ENCODE measurements at regions not wholly inside any gene's neighbourhood (a gene's known extent, or its start where the extent isn't known, plus 50 kb on each side); places are given as distances from the start of the nearest gene placed in this dataset.

GRCh38 chr10:129344103-129344502 lies 122.9 kb upstream of the MGMT start:
- no peak overlapping the region for H3K27ac ChIP-seq
- intact Hi-C loops (cut with DNase I), result no loop called here
- H3K36me3 ChIP-seq, result no peaks in the 10 kb centered on the region
- DNase-seq, result no peak
- no peaks in the 10 kb centered on the region for H3K27me3 ChIP-seq
- TF ChIP-seq, protein P1, sequence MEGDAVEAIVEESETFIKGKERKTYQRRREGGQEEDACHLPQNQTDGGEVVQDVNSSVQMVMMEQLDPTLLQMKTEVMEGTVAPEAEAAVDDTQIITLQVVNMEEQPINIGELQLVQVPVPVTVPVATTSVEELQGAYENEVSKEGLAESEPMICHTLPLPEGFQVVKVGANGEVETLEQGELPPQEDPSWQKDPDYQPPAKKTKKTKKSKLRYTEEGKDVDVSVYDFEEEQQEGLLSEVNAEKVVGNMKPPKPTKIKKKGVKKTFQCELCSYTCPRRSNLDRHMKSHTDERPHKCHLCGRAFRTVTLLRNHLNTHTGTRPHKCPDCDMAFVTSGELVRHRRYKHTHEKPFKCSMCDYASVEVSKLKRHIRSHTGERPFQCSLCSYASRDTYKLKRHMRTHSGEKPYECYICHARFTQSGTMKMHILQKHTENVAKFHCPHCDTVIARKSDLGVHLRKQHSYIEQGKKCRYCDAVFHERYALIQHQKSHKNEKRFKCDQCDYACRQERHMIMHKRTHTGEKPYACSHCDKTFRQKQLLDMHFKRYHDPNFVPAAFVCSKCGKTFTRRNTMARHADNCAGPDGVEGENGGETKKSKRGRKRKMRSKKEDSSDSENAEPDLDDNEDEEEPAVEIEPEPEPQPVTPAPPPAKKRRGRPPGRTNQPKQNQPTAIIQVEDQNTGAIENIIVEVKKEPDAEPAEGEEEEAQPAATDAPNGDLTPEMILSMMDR (IDR thresholded peaks at IDR 0.05), result no peak
- 77 to 90% methylated on average over 6 to 14 of the region's 15 CpGs for WGBS, 2 donors
- H3K4me1 ChIP-seq, result no peaks in the 10 kb centered on the region
- no peaks in the 10 kb centered on the region for H3K9me3 ChIP-seq
- H3K4me3 ChIP-seq, result no peak overlapping the region

DNA sequence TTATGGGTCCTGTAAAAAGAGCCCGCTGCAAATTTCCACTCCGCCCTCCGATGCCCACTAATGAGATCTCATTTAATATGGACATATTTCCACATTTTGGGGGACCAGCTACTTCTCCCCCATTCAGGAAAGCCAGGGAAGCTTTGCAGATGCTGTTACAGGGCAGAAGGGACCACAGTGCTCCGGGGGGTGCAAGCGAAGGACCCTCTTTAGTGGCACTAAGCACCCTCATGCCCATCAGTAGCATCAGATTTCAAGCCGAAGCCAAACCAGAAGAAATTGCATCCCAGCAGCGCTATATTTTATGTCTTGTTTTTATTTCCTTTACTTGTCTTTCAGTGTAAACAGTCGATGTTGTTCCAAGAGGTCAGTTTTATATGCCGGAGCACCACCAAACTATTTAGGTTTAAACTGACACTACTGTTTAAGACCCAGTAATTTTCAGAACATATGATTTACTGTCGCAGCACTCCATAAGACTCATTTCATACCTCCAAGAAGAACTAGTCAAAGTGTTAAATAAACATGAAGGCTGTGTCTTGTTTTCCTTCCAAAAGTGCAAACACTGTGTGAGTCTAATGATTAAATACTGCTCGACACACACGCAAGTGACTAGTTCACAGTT lies 122.2 kb upstream of the MGMT start:
- DNase-seq, result no peak
- WGBS, 2 donors, result 76 to 77% methylated on average over 12 of the region's 12 CpGs
- Histone ChIP-seq H3K4me3 (no peak overlapping the region), H3K27ac (no peak overlapping the region), H3K27me3 (no peaks in the 10 kb centered on the region), H3K4me1 (no peaks in the 10 kb centered on the region), H3K9me3 (no peaks in the 10 kb centered on the region), H3K36me3 (no peaks in the 10 kb centered on the region)
- TF ChIP-seq, protein P1 (IDR thresholded peaks at IDR 0.05), result no peak
- TF ChIP-seq POLR2A (IDR thresholded peaks at IDR 0.05), result no peak
- intact Hi-C loops (cut with DNase I), result no loop called here

DNA sequence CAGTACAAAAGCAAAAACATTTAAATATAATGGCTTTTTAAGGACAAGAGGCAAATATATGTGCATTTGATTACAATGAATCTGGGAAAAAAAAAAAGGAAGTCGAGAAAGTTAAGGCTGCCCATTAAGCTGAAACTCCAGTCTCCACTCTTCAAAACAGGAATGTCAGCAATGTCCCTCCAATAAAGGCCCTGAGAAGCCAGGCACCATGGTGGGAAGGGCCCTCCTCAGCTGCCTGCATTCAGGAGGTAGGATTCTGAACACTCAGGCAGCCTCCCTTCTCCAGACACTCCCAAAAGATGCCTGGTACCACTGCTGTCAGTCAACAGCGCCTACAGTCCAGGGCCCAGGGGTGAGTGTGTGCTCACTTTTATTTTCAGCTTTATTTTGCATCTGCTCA lies 121.3 kb upstream of the MGMT start:
- TF ChIP-seq POLR2A (IDR thresholded peaks at IDR 0.05), result no peak
- TF ChIP-seq, protein P1 (IDR thresholded peaks at IDR 0.05), result no peak
- Histone ChIP-seq H3K4me1 (no peaks in the 10 kb centered on the region), H3K36me3 (no peaks in the 10 kb centered on the region), H3K27me3 (no peaks in the 10 kb centered on the region), H3K27ac (no peak overlapping the region), H3K9me3 (no peaks in the 10 kb centered on the region), H3K4me3 (no peak overlapping the region)
- intact Hi-C loops (cut with DNase I), result no loop called here
- 64 to 76% methylated on average over 2 of the region's 2 CpGs for WGBS, 2 donors
- DNase-seq, result no peak

DNA sequence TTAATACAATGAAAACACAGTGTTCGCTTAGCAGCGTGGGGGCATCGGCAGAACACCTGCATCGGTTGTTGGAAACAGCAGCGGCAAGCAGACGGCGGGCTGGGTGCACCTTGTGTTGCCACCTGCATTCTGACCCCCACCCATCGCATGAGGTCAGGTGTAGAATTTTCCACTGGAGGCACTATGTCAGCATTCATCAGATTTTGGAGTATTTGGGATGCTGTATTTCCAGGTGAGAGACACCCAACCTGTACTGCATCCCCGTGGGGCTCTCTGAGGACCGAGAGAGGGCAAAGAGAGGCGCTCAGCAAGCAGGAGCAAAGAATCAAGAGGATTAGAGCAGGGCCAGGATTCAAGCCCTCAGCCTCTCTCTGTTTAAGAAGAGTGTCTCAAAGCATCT lies 116.4 kb upstream of the MGMT start:
- no peak for TF ChIP-seq POLR2A (IDR thresholded peaks at IDR 0.05)
- TF ChIP-seq, protein P1 (IDR thresholded peaks at IDR 0.05), result no peak
- Histone ChIP-seq H3K9me3 (no peaks in the 10 kb centered on the region), H3K27ac (no peak overlapping the region), H3K36me3 (no peaks in the 10 kb centered on the region), H3K4me3 (no peak overlapping the region), H3K27me3 (no peaks in the 10 kb centered on the region), H3K4me1 (no peaks in the 10 kb centered on the region)
- intact Hi-C loops (cut with DNase I), result no loop called here
- no peak for DNase-seq
- WGBS, 2 donors, result 81% methylated on average over 11 of the region's 11 CpGs

DNA sequence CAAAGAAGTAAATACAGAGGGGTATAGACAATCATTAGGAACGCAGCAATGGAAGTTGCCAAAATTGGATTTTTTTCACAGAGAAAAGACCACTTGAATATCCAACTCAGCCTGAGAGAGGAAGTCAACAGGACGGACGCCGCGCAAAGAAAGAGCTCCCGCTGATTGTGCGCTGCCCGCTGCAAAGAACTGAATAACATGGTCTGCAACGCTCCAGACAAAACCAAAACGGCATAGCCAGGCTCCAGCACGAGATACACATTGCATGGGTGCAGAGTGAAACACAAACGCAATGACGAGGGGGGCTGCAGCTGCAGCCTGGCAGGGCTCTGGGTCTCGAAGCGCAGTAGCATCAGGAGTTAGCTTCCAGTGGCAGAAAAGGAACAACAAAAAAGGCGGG lies 113.9 kb upstream of the MGMT start:
- H3K4me3 ChIP-seq, result no peak overlapping the region
- WGBS, 2 donors, result 87 to 88% methylated on average over 15 to 16 of the region's 16 CpGs
- intact Hi-C loops (cut with DNase I), result no loop called here

More for the DNA sequence above, 113.9 kb upstream of the MGMT start:
- Histone ChIP-seq H3K4me1 (no peaks in the 10 kb centered on the region), H3K9me3 (peaks cover 0 to 9% (median 0%) of the 10 kb centered on the region in 3 donors), H3K36me3 (no peaks in the 10 kb centered on the region), H3K27ac (no peak overlapping the region), H3K27me3 (no peaks in the 10 kb centered on the region)
- no peak for DNase-seq
- TF ChIP-seq, protein P1 (IDR thresholded peaks at IDR 0.05), result no peak
- TF ChIP-seq POLR2A (IDR thresholded peaks at IDR 0.05), result no peak
